SU-DHL-6 (cell line): ENCODE measurements at regions not wholly inside any gene's neighbourhood (a gene's known extent, or its start where the extent isn't known, plus 50 kb on each side); places are given as distances from the start of the nearest gene placed in this dataset.

Source experiments
- H2AFZ ChIP-seq: fragments of 200-600 bp; sonication (generic); 2 replicates; pipeline ENCODE4 v1.6.1; 2014; ENCODE audit warnings: low read depth, mild to moderate bottlenecking, moderate library complexity, mixed read lengths, antibody characterized with exemption, low read length; ENCODE audit not compliant: severe bottlenecking
- H3F3A ChIP-seq: fragments of 200-600 bp; shearing (Covaris generic); 2 replicates; pipeline ENCODE4 v1.6.0; 2016; ENCODE audit warnings: antibody characterized with exemption, mild to moderate bottlenecking; ENCODE audit not compliant: insufficient read depth
- H3K27ac ChIP-seq: fragments of 200-600 bp; sonication (generic); 2 replicates; pipeline ENCODE4 v1.5.1; 2016; ENCODE audit warnings: low read depth, mild to moderate bottlenecking, low read length, moderate library complexity, mixed read lengths
- H3K27me3 ChIP-seq: fragments of 200-600 bp; sonication (generic), shearing (Covaris generic); 2 replicates; pipeline ENCODE4 v1.6.0; 2014; ENCODE audit warnings: mild to moderate bottlenecking, low read length
- H3K36me3 ChIP-seq: fragments of 200-600 bp; sonication (generic); 2 replicates; pipeline ENCODE4 v1.6.1; 2014; ENCODE audit warnings: mild to moderate bottlenecking, low read length, mixed read lengths
- H3K4me2 ChIP-seq: fragments of 300-600, 200-600 bp; shearing (Covaris generic), sonication (generic); 2 replicates; pipeline ENCODE4 v1.6.0; 2014; ENCODE audit warnings: low read length, low read depth, mild to moderate bottlenecking; ENCODE audit not compliant: poor library complexity, severe bottlenecking
- H3K4me3 ChIP-seq: fragments of 200-600 bp; sonication (generic); 2 replicates; pipeline ENCODE4 v1.5.1; 2014; ENCODE audit warnings: antibody characterized with exemption, low read length, mild to moderate bottlenecking, mixed read lengths; ENCODE audit not compliant: insufficient read depth, poor library complexity, severe bottlenecking
- H3K79me2 ChIP-seq: fragments of 200-600 bp; sonication (generic); 2 replicates; pipeline ENCODE4 v1.6.1; 2014; ENCODE audit warnings: mild to moderate bottlenecking, low read length, moderate library complexity; ENCODE audit not compliant: insufficient read depth
- H3K9ac ChIP-seq: fragments of 200-600 bp; sonication (generic); 2 replicates; pipeline ENCODE4 v1.7.0; 2014; ENCODE audit warnings: mild to moderate bottlenecking, low read length
- H3K9me2 ChIP-seq: fragments of 200-600 bp; sonication (generic); replicated peaks from 2 replicates; pipeline ENCODE4 v1.6.1; 2014; ENCODE audit warnings: low read length; ENCODE audit not compliant: insufficient read depth
- H3K9me3 ChIP-seq: fragments of 200-600 bp; sonication (generic); 2 replicates; pipeline ENCODE4 v1.6.1; 2014; ENCODE audit warnings: low read length, mixed read lengths; ENCODE audit not compliant: insufficient read depth
- H4K20me1 ChIP-seq: fragments of 200-600 bp; sonication (generic); 2 replicates; pipeline ENCODE4 v1.6.1; 2014; ENCODE audit warnings: low read depth, mild to moderate bottlenecking, antibody characterized with exemption, low read length, moderate library complexity, mixed read lengths
- EZH2phosphoT487 ChIP-seq: fragments of 200-600 bp; sonication (generic), shearing (Covaris generic); conservative IDR thresholded peaks from 2 replicates; pipeline ENCODE4 v1.6.1; 2018; ENCODE audit warnings: mild to moderate bottlenecking, antibody characterized with exemption, low read length, moderate library complexity, mixed read lengths
- TF ChIP-seq, protein P1 (sequence below): fragments of 200-600 bp; sonication (generic); IDR thresholded peaks from one replicate; pipeline ENCODE4 v1.5.1; 2017; ENCODE audit warnings: antibody characterized with exemption, mild to moderate bottlenecking, low read length, moderate library complexity; ENCODE audit not compliant: insufficient read depth, poor library complexity, severe bottlenecking

DNA sequence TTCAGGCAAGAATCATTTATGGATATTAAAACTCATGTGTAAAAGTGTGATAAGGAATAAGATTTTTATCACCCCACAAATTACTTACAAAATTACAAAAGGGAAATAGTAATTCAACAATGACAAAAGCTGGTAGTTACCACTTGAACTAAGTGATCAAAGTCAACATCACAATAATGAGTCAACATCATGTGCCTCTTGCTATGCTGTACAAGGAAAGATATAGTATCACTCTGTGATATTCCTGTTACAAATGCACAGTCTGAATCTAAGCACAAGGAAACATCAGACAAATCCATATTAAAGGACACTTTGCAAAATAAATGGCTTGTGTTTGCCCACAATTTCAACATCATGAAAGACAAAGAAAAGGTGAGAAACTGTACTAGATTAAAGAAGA lies 90.5 kb upstream of the PLCL2 start:
- Histone ChIP-seq H4K20me1 (no peaks in the 10 kb centered on the region), H3K4me2 (no peak overlapping the region), H3F3A (no peaks in the 10 kb centered on the region), H3K9me3 (no peaks in the 10 kb centered on the region), H3K27ac (no peak overlapping the region), H2AFZ (no peak overlapping the region), H3K9ac (no peak overlapping the region), H3K9me2 (no peaks in the 10 kb centered on the region), H3K4me3 (no peak overlapping the region), H3K27me3 (no peaks in the 10 kb centered on the region), H3K79me2 (no peaks in the 10 kb centered on the region), H3K36me3 (no peaks in the 10 kb centered on the region)
- TF ChIP-seq, protein P1, sequence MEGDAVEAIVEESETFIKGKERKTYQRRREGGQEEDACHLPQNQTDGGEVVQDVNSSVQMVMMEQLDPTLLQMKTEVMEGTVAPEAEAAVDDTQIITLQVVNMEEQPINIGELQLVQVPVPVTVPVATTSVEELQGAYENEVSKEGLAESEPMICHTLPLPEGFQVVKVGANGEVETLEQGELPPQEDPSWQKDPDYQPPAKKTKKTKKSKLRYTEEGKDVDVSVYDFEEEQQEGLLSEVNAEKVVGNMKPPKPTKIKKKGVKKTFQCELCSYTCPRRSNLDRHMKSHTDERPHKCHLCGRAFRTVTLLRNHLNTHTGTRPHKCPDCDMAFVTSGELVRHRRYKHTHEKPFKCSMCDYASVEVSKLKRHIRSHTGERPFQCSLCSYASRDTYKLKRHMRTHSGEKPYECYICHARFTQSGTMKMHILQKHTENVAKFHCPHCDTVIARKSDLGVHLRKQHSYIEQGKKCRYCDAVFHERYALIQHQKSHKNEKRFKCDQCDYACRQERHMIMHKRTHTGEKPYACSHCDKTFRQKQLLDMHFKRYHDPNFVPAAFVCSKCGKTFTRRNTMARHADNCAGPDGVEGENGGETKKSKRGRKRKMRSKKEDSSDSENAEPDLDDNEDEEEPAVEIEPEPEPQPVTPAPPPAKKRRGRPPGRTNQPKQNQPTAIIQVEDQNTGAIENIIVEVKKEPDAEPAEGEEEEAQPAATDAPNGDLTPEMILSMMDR: no peak
- TF ChIP-seq EZH2phosphoT487: no peak

DNA sequence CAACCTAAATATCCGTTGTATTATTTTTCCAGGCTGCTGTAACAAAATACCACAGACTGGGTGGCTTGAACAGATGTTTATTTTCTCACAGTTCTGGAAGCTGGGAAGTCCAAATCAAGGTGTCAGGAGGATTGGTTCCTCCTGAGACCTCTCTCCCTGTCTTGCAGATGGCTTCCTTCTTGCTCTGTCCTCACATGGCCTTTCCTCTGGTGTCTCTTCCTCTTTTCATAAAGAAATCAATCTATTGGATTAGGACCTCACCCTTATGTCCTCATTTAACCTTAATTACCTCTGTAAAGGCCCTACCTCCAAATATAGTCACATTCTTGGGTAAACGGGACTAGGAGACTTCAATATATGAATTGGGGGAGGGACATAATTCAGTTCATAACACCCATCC lies 89.2 kb upstream of the PLCL2 start:
- no peaks in the 10 kb centered on the region for H4K20me1 ChIP-seq
- H3K27me3 ChIP-seq: no peaks in the 10 kb centered on the region
- no peaks in the 10 kb centered on the region for H3K9me2 ChIP-seq
- H3F3A ChIP-seq: no peaks in the 10 kb centered on the region
- no peak for TF ChIP-seq EZH2phosphoT487
- TF ChIP-seq, protein P1: no peak
- no peak overlapping the region for H2AFZ ChIP-seq
- no peaks in the 10 kb centered on the region for H3K9me3 ChIP-seq
- no peaks in the 10 kb centered on the region for H3K36me3 ChIP-seq
- H3K4me3 ChIP-seq: no peak overlapping the region
- no peak overlapping the region for H3K27ac ChIP-seq
- H3K79me2 ChIP-seq: no peaks in the 10 kb centered on the region
- H3K9ac ChIP-seq: no peak overlapping the region
- H3K4me2 ChIP-seq: no peak overlapping the region

DNA sequence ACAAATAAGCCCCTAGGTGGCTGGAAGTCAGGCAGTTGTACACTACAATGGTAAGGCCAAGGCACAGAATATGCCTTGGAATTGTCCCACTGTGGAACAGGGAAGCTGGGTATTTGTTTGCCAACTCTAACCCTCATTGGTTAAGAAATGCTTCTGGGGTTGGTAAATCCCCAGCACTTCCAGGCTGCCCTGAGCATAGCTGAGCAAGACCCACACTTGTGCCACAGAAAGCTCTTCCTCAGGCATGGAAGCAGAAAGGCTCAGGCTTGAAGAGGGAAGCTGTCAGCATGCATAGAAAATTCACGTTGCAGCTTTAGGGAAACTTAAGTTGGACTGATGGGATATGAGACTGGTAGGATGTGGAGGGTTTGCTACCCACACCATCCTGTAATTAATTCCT lies 86.9 kb upstream of the PLCL2 start:
- Histone ChIP-seq H3K79me2 (no peaks in the 10 kb centered on the region), H3K9me3 (no peaks in the 10 kb centered on the region), H3F3A (no peaks in the 10 kb centered on the region), H3K4me3 (no peak overlapping the region), H3K4me2 (no peak overlapping the region), H2AFZ (no peak overlapping the region), H3K9ac (no peak overlapping the region), H4K20me1 (no peaks in the 10 kb centered on the region), H3K27me3 (no peaks in the 10 kb centered on the region), H3K27ac (no peak overlapping the region), H3K36me3 (no peaks in the 10 kb centered on the region), H3K9me2 (no peaks in the 10 kb centered on the region)
- TF ChIP-seq, protein P1: no peak
- TF ChIP-seq EZH2phosphoT487: no peak

DNA sequence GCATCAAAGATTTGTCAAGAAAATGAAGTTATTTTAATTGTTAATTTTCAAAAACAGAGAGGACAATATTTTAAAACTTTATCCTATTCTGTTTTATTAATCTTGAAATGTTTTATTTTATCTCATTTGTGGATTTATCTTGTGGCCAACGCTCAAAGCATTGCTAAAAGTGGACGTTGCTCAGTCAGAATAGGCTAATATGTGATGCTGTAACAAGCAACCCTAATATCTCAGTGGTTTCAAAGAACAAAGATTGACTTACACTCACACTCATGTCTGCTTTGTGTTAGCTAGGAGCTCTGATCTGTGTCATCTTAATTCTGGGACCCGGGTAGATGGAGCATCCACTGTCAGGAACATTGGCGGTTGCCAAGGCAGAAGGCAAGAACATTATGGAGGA lies 86.0 kb upstream of the PLCL2 start:
- H2AFZ ChIP-seq: no peak overlapping the region
- H3K9ac ChIP-seq: no peak overlapping the region
- no peak overlapping the region for H3K4me2 ChIP-seq
- H3K79me2 ChIP-seq: no peaks in the 10 kb centered on the region
- H4K20me1 ChIP-seq: no peaks in the 10 kb centered on the region
- no peak overlapping the region for H3K27ac ChIP-seq
- H3K27me3 ChIP-seq: no peaks in the 10 kb centered on the region
- TF ChIP-seq, protein P1: no peak
- TF ChIP-seq EZH2phosphoT487: no peak
- no peaks in the 10 kb centered on the region for H3K9me3 ChIP-seq
- H3K4me3 ChIP-seq: no peak overlapping the region
- H3K9me2 ChIP-seq: no peaks in the 10 kb centered on the region
- H3F3A ChIP-seq: no peaks in the 10 kb centered on the region
- H3K36me3 ChIP-seq: no peaks in the 10 kb centered on the region
